SK-N-SH treated with all-trans-retinoic acid at 6 μM for 48 hours (cell line): ENCODE measurements at regions not wholly inside any gene's neighbourhood (a gene's known extent, or its start where the extent isn't known, plus 50 kb on each side); places are given as distances from the start of the nearest gene placed in this dataset.

Experiments
- GLIS3 ChIP-seq: fragments of 250-450 bp; sonication (Bioruptor Pico); IDR thresholded peaks from 2 replicates; pipeline ENCODE4 v1.5.0; 2020; ENCODE audit warnings: mild to moderate bottlenecking, moderate library complexity
- OSR1 ChIP-seq: fragments of 250-450 bp; sonication (Bioruptor Pico); IDR thresholded peaks from 2 replicates; pipeline ENCODE4 v1.8.0; 2022; ENCODE audit warnings: moderate library complexity, mild to moderate bottlenecking, inconsistent platforms
- RARB ChIP-seq: fragments of 250-450 bp; sonication (Bioruptor Pico); IDR thresholded peaks from 2 replicates; pipeline ENCODE4 v1.8.0; 2021; ENCODE audit warnings: mild to moderate bottlenecking, moderate library complexity
- TOX ChIP-seq: fragments of 250-450 bp; sonication (Bioruptor Pico); IDR thresholded peaks from 2 replicates; pipeline ENCODE4 v1.8.0; 2021; ENCODE audit warnings: mild to moderate bottlenecking, moderate library complexity, borderline replicate concordance
- ZFP3 ChIP-seq: fragments of 250-450 bp; sonication (Bioruptor Pico); IDR thresholded peaks from 2 replicates; pipeline ENCODE4 v1.5.0; 2020; ENCODE audit warnings: mild to moderate bottlenecking, moderate library complexity
- ZFP30 ChIP-seq: fragments of 450-650 bp; formaldehyde crosslinking; IDR thresholded peaks from 2 replicates; pipeline ENCODE4 v1.5.0; 2022; ENCODE audit warnings: mild to moderate bottlenecking, moderate library complexity
- ZNF8 ChIP-seq: fragments of 450-650 bp; formaldehyde crosslinking; IDR thresholded peaks from 2 replicates; pipeline ENCODE4 v1.5.0; 2020; ENCODE audit warnings: mild to moderate bottlenecking, moderate library complexity
- TF ChIP-seq, protein P1 (sequence below): fragments of 250-450 bp; sonication (Bioruptor Pico); IDR thresholded peaks from 2 replicates; pipeline ENCODE4 v1.8.0; 2021; ENCODE audit warnings: low read depth, mild to moderate bottlenecking, moderate library complexity, borderline replicate concordance
- TF ChIP-seq, protein P2 (sequence below): fragments of 250-450 bp; sonication (Bioruptor Pico); IDR thresholded peaks from 2 replicates; pipeline ENCODE4 v1.5.1; 2021; ENCODE audit warnings: mild to moderate bottlenecking, moderate library complexity
- TF ChIP-seq, protein P3 (sequence below): fragments of 250-450 bp; sonication (Bioruptor Pico); IDR thresholded peaks from 2 replicates; pipeline ENCODE4 v1.8.0; 2020; ENCODE audit warnings: mild to moderate bottlenecking, moderate library complexity, borderline replicate concordance

DNA sequence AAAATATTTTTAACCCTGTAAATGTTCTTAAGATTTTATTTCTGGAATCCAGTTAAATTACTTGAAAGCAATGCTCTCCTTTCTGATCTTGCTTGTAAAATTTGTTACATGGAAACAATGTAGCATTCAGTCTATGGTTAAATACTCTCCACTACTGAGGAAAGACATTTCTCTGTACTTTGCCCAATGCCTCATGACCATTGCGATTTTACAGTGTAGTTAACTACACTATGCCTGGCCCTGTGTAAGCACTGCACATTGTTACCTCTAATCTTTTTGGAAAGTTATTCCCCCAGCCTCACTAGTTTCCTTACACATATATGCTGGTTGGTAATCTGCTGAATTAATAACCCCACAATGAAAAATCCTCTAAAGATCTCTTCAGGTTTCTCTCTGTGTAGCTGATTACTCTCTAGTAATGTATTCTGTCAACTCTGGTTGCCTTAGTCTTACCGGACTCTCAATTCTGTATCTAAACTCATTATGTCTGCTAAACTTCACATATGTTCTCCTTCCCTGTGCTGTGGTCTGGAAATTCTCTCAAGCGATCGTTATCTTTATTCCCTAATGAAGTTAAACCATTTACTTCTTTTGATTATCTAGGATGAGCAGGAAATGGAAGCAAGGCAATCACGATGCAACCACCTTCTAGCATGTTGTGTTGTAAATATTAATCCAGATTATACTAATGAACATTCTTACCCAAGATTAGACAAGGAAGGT, 58.7 kb upstream of the TMEM106B start:
- TF ChIP-seq GLIS3 (CRISPR knock-in tag) = peak; percentile 86; the same call in 1 of the 2 replicates
- peak; percentile 54; the same call in 1 of the 2 replicates for TF ChIP-seq ZFP3
- TF ChIP-seq RARB (CRISPR knock-in tag) = no peak
- TF ChIP-seq ZNF8 (CRISPR knock-in tag) = peak; percentile 65; the same call in 1 of the 2 replicates
- TF ChIP-seq, protein P1, sequence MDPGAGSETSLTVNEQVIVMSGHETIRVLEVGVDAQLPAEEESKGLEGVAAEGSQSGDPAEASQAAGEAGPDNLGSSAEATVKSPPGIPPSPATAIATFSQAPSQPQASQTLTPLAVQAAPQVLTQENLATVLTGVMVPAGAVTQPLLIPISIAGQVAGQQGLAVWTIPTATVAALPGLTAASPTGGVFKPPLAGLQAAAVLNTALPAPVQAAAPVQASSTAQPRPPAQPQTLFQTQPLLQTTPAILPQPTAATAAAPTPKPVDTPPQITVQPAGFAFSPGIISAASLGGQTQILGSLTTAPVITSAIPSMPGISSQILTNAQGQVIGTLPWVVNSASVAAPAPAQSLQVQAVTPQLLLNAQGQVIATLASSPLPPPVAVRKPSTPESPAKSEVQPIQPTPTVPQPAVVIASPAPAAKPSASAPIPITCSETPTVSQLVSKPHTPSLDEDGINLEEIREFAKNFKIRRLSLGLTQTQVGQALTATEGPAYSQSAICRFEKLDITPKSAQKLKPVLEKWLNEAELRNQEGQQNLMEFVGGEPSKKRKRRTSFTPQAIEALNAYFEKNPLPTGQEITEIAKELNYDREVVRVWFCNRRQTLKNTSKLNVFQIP (CRISPR knock-in tag) = no peak
- TF ChIP-seq, protein P2, sequence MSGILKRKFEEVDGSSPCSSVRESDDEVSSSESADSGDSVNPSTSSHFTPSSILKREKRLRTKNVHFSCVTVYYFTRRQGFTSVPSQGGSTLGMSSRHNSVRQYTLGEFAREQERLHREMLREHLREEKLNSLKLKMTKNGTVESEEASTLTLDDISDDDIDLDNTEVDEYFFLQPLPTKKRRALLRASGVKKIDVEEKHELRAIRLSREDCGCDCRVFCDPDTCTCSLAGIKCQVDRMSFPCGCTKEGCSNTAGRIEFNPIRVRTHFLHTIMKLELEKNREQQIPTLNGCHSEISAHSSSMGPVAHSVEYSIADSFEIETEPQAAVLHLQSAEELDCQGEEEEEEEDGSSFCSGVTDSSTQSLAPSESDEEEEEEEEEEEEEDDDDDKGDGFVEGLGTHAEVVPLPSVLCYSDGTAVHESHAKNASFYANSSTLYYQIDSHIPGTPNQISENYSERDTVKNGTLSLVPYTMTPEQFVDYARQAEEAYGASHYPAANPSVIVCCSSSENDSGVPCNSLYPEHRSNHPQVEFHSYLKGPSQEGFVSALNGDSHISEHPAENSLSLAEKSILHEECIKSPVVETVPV (CRISPR knock-in tag) = peak; percentile 87
- no peak for TF ChIP-seq TOX (CRISPR knock-in tag)
- TF ChIP-seq, protein P3, sequence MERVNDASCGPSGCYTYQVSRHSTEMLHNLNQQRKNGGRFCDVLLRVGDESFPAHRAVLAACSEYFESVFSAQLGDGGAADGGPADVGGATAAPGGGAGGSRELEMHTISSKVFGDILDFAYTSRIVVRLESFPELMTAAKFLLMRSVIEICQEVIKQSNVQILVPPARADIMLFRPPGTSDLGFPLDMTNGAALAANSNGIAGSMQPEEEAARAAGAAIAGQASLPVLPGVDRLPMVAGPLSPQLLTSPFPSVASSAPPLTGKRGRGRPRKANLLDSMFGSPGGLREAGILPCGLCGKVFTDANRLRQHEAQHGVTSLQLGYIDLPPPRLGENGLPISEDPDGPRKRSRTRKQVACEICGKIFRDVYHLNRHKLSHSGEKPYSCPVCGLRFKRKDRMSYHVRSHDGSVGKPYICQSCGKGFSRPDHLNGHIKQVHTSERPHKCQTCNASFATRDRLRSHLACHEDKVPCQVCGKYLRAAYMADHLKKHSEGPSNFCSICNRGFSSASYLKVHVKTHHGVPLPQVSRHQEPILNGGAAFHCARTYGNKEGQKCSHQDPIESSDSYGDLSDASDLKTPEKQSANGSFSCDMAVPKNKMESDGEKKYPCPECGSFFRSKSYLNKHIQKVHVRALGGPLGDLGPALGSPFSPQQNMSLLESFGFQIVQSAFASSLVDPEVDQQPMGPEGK = peak; percentile 60; the same call in 1 of the 2 replicates
- TF ChIP-seq OSR1 (CRISPR knock-in tag) = no peak
- no peak for TF ChIP-seq ZFP30 (CRISPR knock-in tag)
